GM18511 (cell line): ENCODE measurements at regions not wholly inside any gene's neighbourhood (a gene's known extent, or its start where the extent isn't known, plus 50 kb on each side); places are given as distances from the start of the nearest gene placed in this dataset.
"Not testable (repeated sequence)": the region's sequence is repeated elsewhere in the genome, so short reads cannot be mapped to it uniquely, and the experiment has no call there.

Source experiments
- ATAC-seq: cut with Tn5 transposase; IDR thresholded peaks from one replicate; pipeline ENCODE4 v1.9.1; 2021; ENCODE audit warnings: mild to moderate bottlenecking, moderate library complexity; ENCODE audit not compliant: unreplicated experiment

GRCh38 chr2:53379547-53379946 lies 388.1 kb upstream of the CHAC2 start:
- ATAC-seq, result no peak

GRCh38 chr2:53378791-53379190 lies 388.8 kb upstream of the CHAC2 start:
- ATAC-seq, result no peak

GRCh38 chr2:53373126-53373525 lies 394.5 kb upstream of the CHAC2 start:
- ATAC-seq, result no peak

- ATAC-seq, result no peak
Observed at GRCh38 chr2:53366543-53366942, 401.1 kb upstream of the CHAC2 start.

- no peak for ATAC-seq
Observed at GRCh38 chr2:53362934-53363333, 404.7 kb upstream of the CHAC2 start.

GRCh38 chr2:53356291-53356905 lies 411.2 kb upstream of the CHAC2 start:
- no peak for ATAC-seq

- no peak for ATAC-seq
Observed at GRCh38 chr2:53353135-53354114, 414.2 kb upstream of the CHAC2 start.

GRCh38 chr2:53347269-53347668 lies 420.3 kb upstream of the CHAC2 start:
- no peak for ATAC-seq

GRCh38 chr2:53342248-53342647 lies 425.4 kb upstream of the CHAC2 start:
- ATAC-seq, result no peak

- no peak for ATAC-seq
Observed at GRCh38 chr2:53334610-53335009, 433.0 kb upstream of the CHAC2 start.

GRCh38 chr2:53331667-53332066 lies 435.9 kb upstream of the CHAC2 start:
- no peak for ATAC-seq

- no peak for ATAC-seq
Observed at GRCh38 chr2:53317861-53318260, 449.7 kb upstream of the CHAC2 start.

GRCh38 chr2:53315149-53315548 lies 452.5 kb upstream of the CHAC2 start:
- no peak for ATAC-seq

GRCh38 chr2:53314718-53315117 lies 452.9 kb upstream of the CHAC2 start:
- ATAC-seq, result no peak

- ATAC-seq, result not testable (repeated sequence)
Observed at GRCh38 chr2:53313644-53314043, 454.0 kb upstream of the CHAC2 start.

GRCh38 chr2:53312721-53313120 lies 454.9 kb upstream of the CHAC2 start:
- ATAC-seq, result no peak

GRCh38 chr2:53312181-53312580 lies 455.4 kb upstream of the CHAC2 start:
- ATAC-seq, result no peak

GRCh38 chr2:53303012-53303578 lies 464.5 kb upstream of the CHAC2 start:
- no peak for ATAC-seq

GRCh38 chr2:53302455-53302854 lies 465.1 kb upstream of the CHAC2 start:
- no peak for ATAC-seq

- ATAC-seq, result no peak
Observed at GRCh38 chr2:53289309-53290006, 478.1 kb upstream of the CHAC2 start.

GRCh38 chr2:53286345-53286744 lies 481.3 kb upstream of the CHAC2 start:
- ATAC-seq, result no peak
